ENCODE measurements at regions not wholly inside any gene's neighbourhood (a gene's known extent, or its start where the extent isn't known, plus 50 kb on each side); places are given as distances from the start of the nearest gene placed in this dataset.
A peak's percentile ranks its signal among the peaks of the same experiment; 100 is the strongest.
"Not testable (repeated sequence)": the region's sequence is repeated elsewhere in the genome, so short reads cannot be mapped to it uniquely, and the experiment has no call there.

- no peak for DNase-seq (ENCODE audit: low read depth)
- no peak for TF ChIP-seq CTCF (conservative IDR thresholded peaks at IDR 0.05; ENCODE audit: control insufficient read depth, insufficient read depth, low read depth, low read length)
- H3K4me3 ChIP-seq (ENCODE audit: control insufficient read depth, low read depth, low read length) = no peak overlapping the region
Observed at GRCh38 chr4:141860974-141861373, 224.6 kb downstream of the IL15 start.

- no peak for DNase-seq (ENCODE audit: low read depth)
- no peak overlapping the region for H3K4me3 ChIP-seq (ENCODE audit: control insufficient read depth, low read depth, low read length)
- TF ChIP-seq CTCF (conservative IDR thresholded peaks at IDR 0.05; ENCODE audit: control insufficient read depth, insufficient read depth, low read depth, low read length) = no peak
Observed at GRCh38 chr4:141870152-141870551, 233.8 kb downstream of the IL15 start.

GRCh38 chr4:141871086-141871770, 234.8 kb downstream of the IL15 start:
- no peak for TF ChIP-seq CTCF (conservative IDR thresholded peaks at IDR 0.05; ENCODE audit: control insufficient read depth, insufficient read depth, low read depth, low read length)
- DNase-seq (ENCODE audit: low read depth) = peak; percentile 38

GRCh38 chr4:141882650-141883049, 246.3 kb downstream of the IL15 start:
- not testable (repeated sequence) for DNase-seq (ENCODE audit: low read depth); H3K4me3 ChIP-seq (ENCODE audit: control insufficient read depth, low read depth, low read length)

More at GRCh38 chr4:141871086-141871770, 234.8 kb downstream of the IL15 start:
- no peak overlapping the region for H3K4me3 ChIP-seq (ENCODE audit: control insufficient read depth, low read depth, low read length)

GRCh38 chr4:141884070-141884469, 247.7 kb downstream of the IL15 start:
- DNase-seq (ENCODE audit: low read depth) = no peak
- no peak for TF ChIP-seq CTCF (conservative IDR thresholded peaks at IDR 0.05; ENCODE audit: control insufficient read depth, insufficient read depth, low read depth, low read length)
- no peak overlapping the region for H3K4me3 ChIP-seq (ENCODE audit: control insufficient read depth, low read depth, low read length)

- no peak for DNase-seq (ENCODE audit: low read depth)
- TF ChIP-seq CTCF (conservative IDR thresholded peaks at IDR 0.05; ENCODE audit: control insufficient read depth, insufficient read depth, low read depth, low read length) = no peak
- no peak overlapping the region for H3K4me3 ChIP-seq (ENCODE audit: control insufficient read depth, low read depth, low read length)
Observed at GRCh38 chr4:141885112-141885511, 248.7 kb downstream of the IL15 start.

- DNase-seq (ENCODE audit: low read depth) = no peak
- H3K4me3 ChIP-seq (ENCODE audit: control insufficient read depth, low read depth, low read length) = no peak overlapping the region
- no peak for TF ChIP-seq CTCF (conservative IDR thresholded peaks at IDR 0.05; ENCODE audit: control insufficient read depth, insufficient read depth, low read depth, low read length)
Observed at GRCh38 chr4:141890279-141890678, 253.9 kb downstream of the IL15 start.

Data from fibroblast of mammary gland (primary cell).